CD4-positive, CD25-positive, alpha-beta regulatory T cell (primary cell): ENCODE measurements at regions not wholly inside any gene's neighbourhood (a gene's known extent, or its start where the extent isn't known, plus 50 kb on each side); places are given as distances from the start of the nearest gene placed in this dataset.
A peak's percentile ranks its signal among the peaks of the same experiment; 100 is the strongest.

ENCODE experiments used
- ATAC-seq, 2 donors: fragments of 150-1000 bp; cut with Tn5 transposase; one replicate each; pipeline ENCODE4 v1.10.0; 2021; ENCODE audit warnings: low read depth in 2 of 2, moderate number of reproducible peaks in 2 of 2, moderate library complexity in 1 of 2
- DNase-seq, 3 donors: peaks; one replicate each; pipeline versions ENCODE4 v3.0.0 to v3.0.0-alpha.2; 2012 to 2022; ENCODE audit warnings: mixed read lengths in 1 of 3
- H3K27ac ChIP-seq: one replicate; pipeline ENCODE4 v1.7.0; 2013; ENCODE audit warnings: mild to moderate bottlenecking, low read length; ENCODE audit not compliant: insufficient read depth, poor library complexity, severe bottlenecking
- H3K27me3 ChIP-seq: one replicate; pipeline ENCODE4 v1.7.0; 2013; ENCODE audit warnings: low read length; ENCODE audit not compliant: control insufficient read depth, insufficient read depth
- H3K36me3 ChIP-seq: one replicate; pipeline ENCODE4 v1.7.0; 2013; ENCODE audit warnings: mild to moderate bottlenecking, low read length, moderate library complexity; ENCODE audit not compliant: control insufficient read depth, insufficient read depth
- H3K4me1 ChIP-seq: 2 replicates; pipeline ENCODE4 v1.7.0; 2013; ENCODE audit warnings: mild to moderate bottlenecking, low read length; ENCODE audit not compliant: insufficient read depth, control insufficient read depth, poor library complexity, severe bottlenecking
- H3K4me3 ChIP-seq: one replicate; pipeline ENCODE4 v1.7.0; 2013; ENCODE audit warnings: low read depth, mild to moderate bottlenecking, low read length, moderate library complexity
- H3K9me3 ChIP-seq, 2 experiments: 1 replicate in 1 of 2; 2 replicates in 1 of 2; pipeline ENCODE4 v1.7.0; 2013; ENCODE audit warnings: low read length in 2 of 2, mild to moderate bottlenecking in 1 of 2, moderate library complexity in 1 of 2; ENCODE audit not compliant: control insufficient read depth in 2 of 2
- H3K27ac Mint-ChIP-seq, 3 donors: one replicate each; pipeline ENCODE4 v1.8.0; 2020 to 2022; ENCODE audit warnings: mild to moderate bottlenecking in 3 of 3, mixed read lengths in 3 of 3, moderate library complexity in 2 of 3
- H3K27me3 Mint-ChIP-seq: one replicate; pipeline ENCODE4 v1.8.0; 2022; ENCODE audit warnings: mild to moderate bottlenecking, mixed read lengths
- H3K36me3 Mint-ChIP-seq: one replicate; pipeline ENCODE4 v1.8.0; 2020; ENCODE audit warnings: mixed read lengths
- H3K4me1 Mint-ChIP-seq, 4 donors: one replicate each; pipeline ENCODE4 v1.8.0; 2020 to 2022; ENCODE audit warnings: mixed read lengths in 4 of 4, mild to moderate bottlenecking in 1 of 4
- H3K4me3 Mint-ChIP-seq, 4 donors: one replicate each; pipeline ENCODE4 v1.8.0; 2020 to 2022; ENCODE audit warnings: mild to moderate bottlenecking in 4 of 4, mixed read lengths in 4 of 4, moderate library complexity in 3 of 4
- H3K9me3 Mint-ChIP-seq, 7 donors: one replicate each; pipeline ENCODE4 v1.8.0; 2020 to 2022; ENCODE audit warnings: mixed read lengths in 7 of 7, mild to moderate bottlenecking in 3 of 7, moderate library complexity in 2 of 7

- H3K9me3 ChIP-seq = no peaks in the 10 kb centered on the region
- DNase-seq (no peak), ATAC-seq (no peak)
- no peak overlapping the region for H3K27ac Mint-ChIP-seq
- no peaks in the 10 kb centered on the region for H3K4me1 Mint-ChIP-seq
- no peaks in the 10 kb centered on the region for H3K4me1 ChIP-seq
- no peak overlapping the region for H3K27ac ChIP-seq
- no peak overlapping the region for H3K4me3 Mint-ChIP-seq
- no peak overlapping the region for H3K4me3 ChIP-seq
- no peaks in the 10 kb centered on the region for H3K27me3 ChIP-seq
- H3K36me3 ChIP-seq = no peaks in the 10 kb centered on the region
- H3K27me3 Mint-ChIP-seq = no peaks in the 10 kb centered on the region
- no peaks in the 10 kb centered on the region for H3K36me3 Mint-ChIP-seq
- H3K9me3 Mint-ChIP-seq = peaks cover 0 to 6% (median 0%) of the 10 kb centered on the region in 7 donors
Measured at GRCh38 chr2:104638859-104639202, 215.1 kb upstream of the POU3F3 start.

GRCh38 chr2:104641786-104642185 lies 212.1 kb upstream of the POU3F3 start:
- Mint-ChIP-seq H3K36me3 (no peaks in the 10 kb centered on the region), H3K4me3 (no peak overlapping the region), H3K4me1 (no peaks in the 10 kb centered on the region), H3K27ac (no peak overlapping the region), H3K27me3 (no peaks in the 10 kb centered on the region), H3K9me3 (peaks cover 0 to 4% (median 2%) of the 10 kb centered on the region in 7 donors)
- Histone ChIP-seq H3K36me3 (no peaks in the 10 kb centered on the region), H3K9me3 (no peaks in the 10 kb centered on the region), H3K27ac (no peak overlapping the region), H3K4me1 (no peaks in the 10 kb centered on the region), H3K27me3 (no peaks in the 10 kb centered on the region), H3K4me3 (no peak overlapping the region)
- no peak for DNase-seq
- no peak for ATAC-seq

GRCh38 chr2:104648376-104648775 lies 205.5 kb upstream of the POU3F3 start:
- Histone ChIP-seq H3K27me3 (no peaks in the 10 kb centered on the region), H3K4me3 (no peak overlapping the region), H3K4me1 (no peaks in the 10 kb centered on the region), H3K27ac (no peak overlapping the region), H3K9me3 (no peaks in the 10 kb centered on the region), H3K36me3 (no peaks in the 10 kb centered on the region)
- no peaks in the 10 kb centered on the region for H3K36me3 Mint-ChIP-seq
- H3K27ac Mint-ChIP-seq = no peak overlapping the region
- ATAC-seq (no peak), DNase-seq (no peak)
- peaks cover 0 to 2% (median 0%) of the 10 kb centered on the region in 7 donors for H3K9me3 Mint-ChIP-seq
- H3K4me1 Mint-ChIP-seq = no peaks in the 10 kb centered on the region
- no peaks in the 10 kb centered on the region for H3K27me3 Mint-ChIP-seq
- no peak overlapping the region for H3K4me3 Mint-ChIP-seq

GRCh38 chr2:104649866-104650265 lies 204.0 kb upstream of the POU3F3 start:
- no peak overlapping the region for H3K27ac ChIP-seq
- ATAC-seq (no peak), DNase-seq (no peak)
- Mint-ChIP-seq H3K27me3 (peaks cover 6% of the 10 kb centered on the region), H3K36me3 (peaks cover 2% of the 10 kb centered on the region), H3K4me3 (no peak overlapping the region), H3K9me3 (peaks cover 0 to 6% (median 1%) of the 10 kb centered on the region in 7 donors), H3K27ac (peak overlapping the region in 1 of 3 donors; percentile 22), H3K4me1 (no peaks in the 10 kb centered on the region)
- no peak overlapping the region for H3K4me3 ChIP-seq
- no peaks in the 10 kb centered on the region for H3K36me3 ChIP-seq
- no peaks in the 10 kb centered on the region for H3K27me3 ChIP-seq
- H3K4me1 ChIP-seq = no peaks in the 10 kb centered on the region
- H3K9me3 ChIP-seq = no peaks in the 10 kb centered on the region

- no peaks in the 10 kb centered on the region for H3K27me3 ChIP-seq
- Mint-ChIP-seq H3K9me3 (peaks cover 0 to 6% (median 0%) of the 10 kb centered on the region in 7 donors), H3K36me3 (peaks cover 3% of the 10 kb centered on the region), H3K4me1 (no peaks in the 10 kb centered on the region), H3K27me3 (peaks cover 6% of the 10 kb centered on the region), H3K27ac (no peak overlapping the region), H3K4me3 (no peak overlapping the region)
- ATAC-seq = no peak
- H3K27ac ChIP-seq = no peak overlapping the region
- no peak overlapping the region for H3K4me3 ChIP-seq
- no peaks in the 10 kb centered on the region for H3K4me1 ChIP-seq
- no peaks in the 10 kb centered on the region for H3K9me3 ChIP-seq
- H3K36me3 ChIP-seq = no peaks in the 10 kb centered on the region
- DNase-seq = no peak
Measured at GRCh38 chr2:104650405-104650996, 203.4 kb upstream of the POU3F3 start.

GRCh38 chr2:104654811-104655210 lies 199.1 kb upstream of the POU3F3 start:
- ATAC-seq (no peak), DNase-seq (no peak)
- Histone ChIP-seq H3K36me3 (no peaks in the 10 kb centered on the region), H3K27ac (no peak overlapping the region), H3K4me1 (no peaks in the 10 kb centered on the region), H3K4me3 (no peak overlapping the region), H3K27me3 (no peaks in the 10 kb centered on the region), H3K9me3 (no peaks in the 10 kb centered on the region)
- Mint-ChIP-seq H3K4me1 (peaks cover 0 to 3% (median 0%) of the 10 kb centered on the region in 4 donors), H3K27me3 (peaks cover 17% of the 10 kb centered on the region), H3K4me3 (no peak overlapping the region), H3K9me3 (peaks cover 0 to 6% (median 0%) of the 10 kb centered on the region in 7 donors), H3K27ac (no peak overlapping the region), H3K36me3 (peaks cover 3% of the 10 kb centered on the region)

- H3K4me3 ChIP-seq = no peak overlapping the region
- Mint-ChIP-seq H3K27ac (no peak overlapping the region), H3K4me3 (no peak overlapping the region)
Measured at GRCh38 chr2:104656571-104657163, 197.2 kb upstream of the POU3F3 start.

More at GRCh38 chr2:104656571-104657163, 197.2 kb upstream of the POU3F3 start:
- H3K36me3 ChIP-seq = no peaks in the 10 kb centered on the region
- ATAC-seq (no peak), DNase-seq (no peak)
- no peaks in the 10 kb centered on the region for H3K4me1 ChIP-seq
- peaks cover 2% of the 10 kb centered on the region for H3K27me3 ChIP-seq
- Mint-ChIP-seq H3K36me3 (peaks cover 3% of the 10 kb centered on the region), H3K27me3 (peaks cover 22% of the 10 kb centered on the region), H3K9me3 (peaks cover 0 to 6% (median 0%) of the 10 kb centered on the region in 7 donors), H3K4me1 (peaks cover 0 to 3% (median 0%) of the 10 kb centered on the region in 4 donors)
- no peaks in the 10 kb centered on the region for H3K9me3 ChIP-seq
- no peak overlapping the region for H3K27ac ChIP-seq
